Smooth muscle cell (in vitro differentiated cells): ENCODE measurements at regions not wholly inside any gene's neighbourhood (a gene's known extent, or its start where the extent isn't known, plus 50 kb on each side); places are given as distances from the start of the nearest gene placed in this dataset.
A peak's percentile ranks its signal among the peaks of the same experiment; 100 is the strongest.

Experiments used
- DNase-seq: peaks from one replicate; lab custom pipeline; 2025; ENCODE audit not compliant: unreplicated experiment; lab: John Stamatoyannopoulos, UW
- H2AFZ ChIP-seq: fragments of 200-600 bp; sonication (generic); 2 replicates; pipeline ENCODE4 v1.6.0; 2016; ENCODE audit warnings: antibody characterized with exemption, low read depth, mild to moderate bottlenecking
- H3F3A ChIP-seq: fragments of 200-600 bp; sonication (generic); 2 replicates; pipeline ENCODE4 v1.6.0; 2017; ENCODE audit warnings: antibody characterized with exemption, low read depth
- H3K27ac ChIP-seq: fragments of 200-600 bp; sonication (generic); 2 replicates; pipeline ENCODE4 v1.5.1; 2016; ENCODE audit warnings: low read depth, mild to moderate bottlenecking
- H3K27me3 ChIP-seq: fragments of 200-600 bp; sonication (generic); 2 replicates; pipeline ENCODE4 v1.6.1; 2016; ENCODE audit warnings: low read depth, mild to moderate bottlenecking
- H3K36me3 ChIP-seq: fragments of 200-600 bp; sonication (generic); 2 replicates; pipeline ENCODE4 v1.5.1; 2016; ENCODE audit warnings: low read depth
- H3K4me1 ChIP-seq: fragments of 200-600 bp; sonication (generic); 2 replicates; pipeline ENCODE4 v1.5.1; 2016; ENCODE audit warnings: low read depth
- H3K4me2 ChIP-seq: fragments of 200-600 bp; sonication (generic); 2 replicates; pipeline ENCODE4 v1.6.0; 2016; ENCODE audit warnings: mild to moderate bottlenecking
- H3K4me3 ChIP-seq: fragments of 200-600 bp; sonication (generic); 2 replicates; pipeline ENCODE4 v1.5.1; 2016; ENCODE audit warnings: mild to moderate bottlenecking
- H3K79me2 ChIP-seq: fragments of 200-600 bp; sonication (generic); 2 replicates; pipeline ENCODE4 v1.6.0; 2016; ENCODE audit warnings: low read depth, mild to moderate bottlenecking
- H3K9ac ChIP-seq: fragments of 200-600 bp; sonication (generic); 2 replicates; pipeline ENCODE4 v1.6.0; 2016; ENCODE audit warnings: low read depth
- H3K9me3 ChIP-seq: fragments of 200-600 bp; sonication (generic); replicated peaks from 2 replicates; pipeline ENCODE4 v1.5.1; 2016; ENCODE audit warnings: low read depth
- H4K20me1 ChIP-seq: fragments of 200-600 bp; sonication (generic); 2 replicates; pipeline ENCODE4 v1.6.0; 2016; ENCODE audit warnings: low read depth
- CTCF ChIP-seq: fragments of 200-600 bp; sonication (generic); IDR thresholded peaks from 2 replicates; pipeline ENCODE4 v1.5.1; 2017; ENCODE audit warnings: borderline replicate concordance, mild to moderate bottlenecking, antibody characterized with exemption; ENCODE audit not compliant: insufficient read depth, poor library complexity, severe bottlenecking
- WGBS: methylation state at CpG from one replicate; pipeline ENCODE4 v1.1.7; 2016; ENCODE audit warnings: low lambda C conversion rate; 5-methylcytosine and 5-hydroxymethylcytosine counted together

- WGBS, result 78% methylated on average over 1 of the region's 1 CpG
- Histone ChIP-seq H3K4me1 (no peaks in the 10 kb centered on the region), H3K27ac (no peak overlapping the region), H2AFZ (no peak overlapping the region), H4K20me1 (no peaks in the 10 kb centered on the region), H3K27me3 (no peaks in the 10 kb centered on the region), H3K36me3 (no peaks in the 10 kb centered on the region), H3K9me3 (no peaks in the 10 kb centered on the region), H3K79me2 (no peaks in the 10 kb centered on the region), H3K4me2 (no peak overlapping the region), H3K9ac (no peak overlapping the region), H3F3A (no peaks in the 10 kb centered on the region), H3K4me3 (no peak overlapping the region)
- TF ChIP-seq CTCF, result no peak
- no peak for DNase-seq
Measured at GRCh38 chr1:194469282-194469681, 1282.9 kb upstream of the B3GALT2 start.

- H3K27me3 ChIP-seq, result no peaks in the 10 kb centered on the region
- peak; percentile 8 for TF ChIP-seq CTCF
- no peak overlapping the region for H3K4me2 ChIP-seq
- no peak overlapping the region for H3K27ac ChIP-seq
- no peaks in the 10 kb centered on the region for H3K4me1 ChIP-seq
- no peak overlapping the region for H3K4me3 ChIP-seq
- H3K9ac ChIP-seq, result no peak overlapping the region
- no peaks in the 10 kb centered on the region for H3K79me2 ChIP-seq
- no peaks in the 10 kb centered on the region for H3F3A ChIP-seq
- no peak overlapping the region for H2AFZ ChIP-seq
- no peaks in the 10 kb centered on the region for H4K20me1 ChIP-seq
- WGBS, result 52% methylated on average over 4 of the region's 4 CpGs
- DNase-seq, result no peak
- H3K9me3 ChIP-seq, result no peaks in the 10 kb centered on the region
- no peaks in the 10 kb centered on the region for H3K36me3 ChIP-seq
Measured at GRCh38 chr1:194466706-194467105, 1280.3 kb upstream of the B3GALT2 start.

- no peak for DNase-seq
- no peak overlapping the region for H3K4me2 ChIP-seq
- WGBS, result 51% methylated on average over 2 of the region's 2 CpGs
Measured at GRCh38 chr1:194447636-194448035, 1261.2 kb upstream of the B3GALT2 start.

More at GRCh38 chr1:194447636-194448035, 1261.2 kb upstream of the B3GALT2 start:
- H3K9ac ChIP-seq, result no peak overlapping the region
- H3K36me3 ChIP-seq, result no peaks in the 10 kb centered on the region
- TF ChIP-seq CTCF, result no peak
- H3K79me2 ChIP-seq, result no peaks in the 10 kb centered on the region
- no peaks in the 10 kb centered on the region for H3K4me1 ChIP-seq
- no peak overlapping the region for H3K4me3 ChIP-seq
- no peaks in the 10 kb centered on the region for H4K20me1 ChIP-seq
- no peak overlapping the region for H2AFZ ChIP-seq
- H3F3A ChIP-seq, result no peaks in the 10 kb centered on the region
- no peaks in the 10 kb centered on the region for H3K9me3 ChIP-seq
- no peak overlapping the region for H3K27ac ChIP-seq
- no peaks in the 10 kb centered on the region for H3K27me3 ChIP-seq
